SK-N-SH treated with all-trans-retinoic acid at 6 μM for 48 hours (cell line): ENCODE measurements at regions not wholly inside any gene's neighbourhood (a gene's known extent, or its start where the extent isn't known, plus 50 kb on each side); places are given as distances from the start of the nearest gene placed in this dataset.

ENCODE experiments used
- ATAC-seq: fragments of 200-7000 bp; cut with Tn5 transposase; 3 replicates; pipeline ENCODE4 v1.9.1; 2020; ENCODE audit warnings: mild to moderate bottlenecking, moderate library complexity
- ARNTL ChIP-seq: fragments of 450-650 bp; formaldehyde crosslinking; IDR thresholded peaks from 2 replicates; pipeline ENCODE4 v1.5.0; 2020; ENCODE audit warnings: low read depth, mild to moderate bottlenecking, moderate library complexity, borderline replicate concordance
- CREB5 ChIP-seq: fragments of 250-450 bp; sonication (Bioruptor Pico); IDR thresholded peaks from 2 replicates; pipeline ENCODE4 v1.5.1; 2020; ENCODE audit warnings: low read depth, mild to moderate bottlenecking, moderate library complexity
- CSDC2 ChIP-seq: fragments of 250-450 bp; sonication (Bioruptor Pico); IDR thresholded peaks from 2 replicates; pipeline ENCODE4 v1.5.0; 2020; ENCODE audit warnings: mild to moderate bottlenecking, moderate library complexity
- ESRRG ChIP-seq: fragments of 250-450 bp; sonication (Bioruptor Pico); IDR thresholded peaks from 2 replicates; pipeline ENCODE4 v1.6.1; 2021; ENCODE audit warnings: mild to moderate bottlenecking
- GLIS3 ChIP-seq: fragments of 250-450 bp; sonication (Bioruptor Pico); IDR thresholded peaks from 2 replicates; pipeline ENCODE4 v1.5.0; 2020; ENCODE audit warnings: mild to moderate bottlenecking, moderate library complexity
- ISL1 ChIP-seq: fragments of 250-450 bp; sonication (Bioruptor Pico); IDR thresholded peaks from 2 replicates; pipeline ENCODE4 v2.1.2; 2022; ENCODE audit warnings: mild to moderate bottlenecking, moderate library complexity
- OSR1 ChIP-seq: fragments of 250-450 bp; sonication (Bioruptor Pico); IDR thresholded peaks from 2 replicates; pipeline ENCODE4 v1.8.0; 2022; ENCODE audit warnings: moderate library complexity, mild to moderate bottlenecking, inconsistent platforms
- PATZ1 ChIP-seq: fragments of 250-450 bp; sonication (Bioruptor Pico); IDR thresholded peaks from 2 replicates; pipeline ENCODE4 v1.8.0; 2020; ENCODE audit warnings: mild to moderate bottlenecking, moderate library complexity, borderline replicate concordance
- POU6F1 ChIP-seq: fragments of 250-450 bp; sonication (Bioruptor Pico); IDR thresholded peaks from 2 replicates; pipeline ENCODE4 v1.8.0; 2021; ENCODE audit warnings: low read depth, mild to moderate bottlenecking, moderate library complexity, borderline replicate concordance
- PPARA ChIP-seq: fragments of 250-450 bp; sonication (Bioruptor Pico); IDR thresholded peaks from 2 replicates; pipeline ENCODE4 v1.5.0; 2020; ENCODE audit warnings: mild to moderate bottlenecking, borderline replicate concordance
- RARB ChIP-seq: fragments of 250-450 bp; sonication (Bioruptor Pico); IDR thresholded peaks from 2 replicates; pipeline ENCODE4 v1.8.0; 2021; ENCODE audit warnings: mild to moderate bottlenecking, moderate library complexity
- SNAI2 ChIP-seq: fragments of 250-450 bp; sonication (Bioruptor Pico); IDR thresholded peaks from 2 replicates; pipeline ENCODE4 v1.5.0; 2020; ENCODE audit warnings: mild to moderate bottlenecking, moderate library complexity
- TCF4 ChIP-seq: fragments of 250-450 bp; sonication (Bioruptor Pico); IDR thresholded peaks from 2 replicates; pipeline ENCODE4 v1.8.0; 2021; ENCODE audit warnings: mild to moderate bottlenecking, moderate library complexity, borderline replicate concordance
- TOX ChIP-seq: fragments of 250-450 bp; sonication (Bioruptor Pico); IDR thresholded peaks from 2 replicates; pipeline ENCODE4 v1.8.0; 2021; ENCODE audit warnings: mild to moderate bottlenecking, moderate library complexity, borderline replicate concordance
- ZC3H10 ChIP-seq: fragments of 250-450 bp; sonication (Bioruptor Pico); IDR thresholded peaks from 2 replicates; pipeline ENCODE4 v1.5.1; 2021; ENCODE audit warnings: mild to moderate bottlenecking, moderate library complexity
- ZFP30 ChIP-seq: fragments of 450-650 bp; formaldehyde crosslinking; IDR thresholded peaks from 2 replicates; pipeline ENCODE4 v1.5.0; 2022; ENCODE audit warnings: mild to moderate bottlenecking, moderate library complexity
- ZNF565 ChIP-seq: fragments of 450-650 bp; formaldehyde crosslinking; conservative IDR thresholded peaks from 2 replicates; pipeline ENCODE4 v1.5.0; 2020; ENCODE audit warnings: low read depth, mild to moderate bottlenecking, moderate library complexity
- TF ChIP-seq, protein P1 (sequence below): fragments of 250-450 bp; sonication (Bioruptor Pico); IDR thresholded peaks from 2 replicates; pipeline ENCODE4 v1.5.1; 2021; ENCODE audit warnings: mild to moderate bottlenecking, moderate library complexity
- TF ChIP-seq, protein P2 (sequence below): fragments of 250-450 bp; sonication (Bioruptor Pico); IDR thresholded peaks from 2 replicates; pipeline ENCODE4 v1.5.0; 2020; ENCODE audit warnings: mild to moderate bottlenecking, moderate library complexity

DNA sequence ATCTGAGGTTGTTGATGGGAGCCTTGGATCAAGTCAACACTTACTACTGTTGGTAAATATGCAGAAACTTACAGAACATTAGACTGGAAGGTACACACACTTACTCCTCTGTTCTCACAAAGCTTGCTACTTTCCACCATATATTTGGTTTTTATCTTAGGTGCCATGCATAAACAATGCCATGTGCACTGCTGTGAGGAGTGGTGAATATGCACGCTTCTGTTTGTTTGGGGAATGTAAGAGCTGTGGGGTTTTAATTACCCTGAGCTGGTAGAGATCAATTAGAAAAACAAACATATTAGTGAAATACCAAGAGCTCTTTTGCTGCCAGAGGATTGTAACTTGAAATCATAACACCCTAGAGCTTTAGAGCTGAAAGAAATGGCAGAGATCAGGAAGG lies 79.8 kb upstream of the ARID5B start:
- ATAC-seq, result no peak
- TF ChIP-seq ZFP30 (CRISPR knock-in tag), result no peak
- TF ChIP-seq CSDC2 (CRISPR knock-in tag), result no peak
- no peak for TF ChIP-seq CREB5
- no peak for TF ChIP-seq ZC3H10
- TF ChIP-seq, protein P1, sequence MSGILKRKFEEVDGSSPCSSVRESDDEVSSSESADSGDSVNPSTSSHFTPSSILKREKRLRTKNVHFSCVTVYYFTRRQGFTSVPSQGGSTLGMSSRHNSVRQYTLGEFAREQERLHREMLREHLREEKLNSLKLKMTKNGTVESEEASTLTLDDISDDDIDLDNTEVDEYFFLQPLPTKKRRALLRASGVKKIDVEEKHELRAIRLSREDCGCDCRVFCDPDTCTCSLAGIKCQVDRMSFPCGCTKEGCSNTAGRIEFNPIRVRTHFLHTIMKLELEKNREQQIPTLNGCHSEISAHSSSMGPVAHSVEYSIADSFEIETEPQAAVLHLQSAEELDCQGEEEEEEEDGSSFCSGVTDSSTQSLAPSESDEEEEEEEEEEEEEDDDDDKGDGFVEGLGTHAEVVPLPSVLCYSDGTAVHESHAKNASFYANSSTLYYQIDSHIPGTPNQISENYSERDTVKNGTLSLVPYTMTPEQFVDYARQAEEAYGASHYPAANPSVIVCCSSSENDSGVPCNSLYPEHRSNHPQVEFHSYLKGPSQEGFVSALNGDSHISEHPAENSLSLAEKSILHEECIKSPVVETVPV (CRISPR knock-in tag), result no peak
- TF ChIP-seq, protein P2, sequence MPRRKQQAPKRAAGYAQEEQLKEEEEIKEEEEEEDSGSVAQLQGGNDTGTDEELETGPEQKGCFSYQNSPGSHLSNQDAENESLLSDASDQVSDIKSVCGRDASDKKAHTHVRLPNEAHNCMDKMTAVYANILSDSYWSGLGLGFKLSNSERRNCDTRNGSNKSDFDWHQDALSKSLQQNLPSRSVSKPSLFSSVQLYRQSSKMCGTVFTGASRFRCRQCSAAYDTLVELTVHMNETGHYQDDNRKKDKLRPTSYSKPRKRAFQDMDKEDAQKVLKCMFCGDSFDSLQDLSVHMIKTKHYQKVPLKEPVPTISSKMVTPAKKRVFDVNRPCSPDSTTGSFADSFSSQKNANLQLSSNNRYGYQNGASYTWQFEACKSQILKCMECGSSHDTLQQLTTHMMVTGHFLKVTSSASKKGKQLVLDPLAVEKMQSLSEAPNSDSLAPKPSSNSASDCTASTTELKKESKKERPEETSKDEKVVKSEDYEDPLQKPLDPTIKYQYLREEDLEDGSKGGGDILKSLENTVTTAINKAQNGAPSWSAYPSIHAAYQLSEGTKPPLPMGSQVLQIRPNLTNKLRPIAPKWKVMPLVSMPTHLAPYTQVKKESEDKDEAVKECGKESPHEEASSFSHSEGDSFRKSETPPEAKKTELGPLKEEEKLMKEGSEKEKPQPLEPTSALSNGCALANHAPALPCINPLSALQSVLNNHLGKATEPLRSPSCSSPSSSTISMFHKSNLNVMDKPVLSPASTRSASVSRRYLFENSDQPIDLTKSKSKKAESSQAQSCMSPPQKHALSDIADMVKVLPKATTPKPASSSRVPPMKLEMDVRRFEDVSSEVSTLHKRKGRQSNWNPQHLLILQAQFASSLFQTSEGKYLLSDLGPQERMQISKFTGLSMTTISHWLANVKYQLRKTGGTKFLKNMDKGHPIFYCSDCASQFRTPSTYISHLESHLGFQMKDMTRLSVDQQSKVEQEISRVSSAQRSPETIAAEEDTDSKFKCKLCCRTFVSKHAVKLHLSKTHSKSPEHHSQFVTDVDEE (CRISPR knock-in tag), result no peak
- no peak for TF ChIP-seq PATZ1
- TF ChIP-seq SNAI2 (CRISPR knock-in tag), result no peak
- TF ChIP-seq OSR1 (CRISPR knock-in tag), result no peak
- no peak for TF ChIP-seq TOX
- no peak for TF ChIP-seq ARNTL (CRISPR knock-in tag)
- TF ChIP-seq PPARA (CRISPR knock-in tag), result no peak
- TF ChIP-seq POU6F1 (CRISPR knock-in tag), result no peak
- TF ChIP-seq RARB, result no peak
- no peak for TF ChIP-seq ESRRG

GRCh38 chr10:61822096-61822495 lies 79.4 kb upstream of the ARID5B start:
- no peak for ATAC-seq
- TF ChIP-seq PPARA (CRISPR knock-in tag) (no peak), ISL1 (no peak), ZC3H10 (no peak), POU6F1 (CRISPR knock-in tag) (no peak), ZFP30 (CRISPR knock-in tag) (no peak), SNAI2 (CRISPR knock-in tag) (no peak), OSR1 (CRISPR knock-in tag) (no peak), TOX (no peak), ZNF565 (CRISPR knock-in tag) (no peak), PATZ1 (no peak), TCF4 (CRISPR knock-in tag) (no peak), CSDC2 (CRISPR knock-in tag) (no peak), GLIS3 (CRISPR knock-in tag) (no peak), CREB5 (no peak)
- TF ChIP-seq, protein P2 (CRISPR knock-in tag), result no peak
- TF ChIP-seq, protein P1 (CRISPR knock-in tag), result no peak
